ENCODE measurements at regions not wholly inside any gene's neighbourhood (a gene's known extent, or its start where the extent isn't known, plus 50 kb on each side); places are given as distances from the start of the nearest gene placed in this dataset.

DNA sequence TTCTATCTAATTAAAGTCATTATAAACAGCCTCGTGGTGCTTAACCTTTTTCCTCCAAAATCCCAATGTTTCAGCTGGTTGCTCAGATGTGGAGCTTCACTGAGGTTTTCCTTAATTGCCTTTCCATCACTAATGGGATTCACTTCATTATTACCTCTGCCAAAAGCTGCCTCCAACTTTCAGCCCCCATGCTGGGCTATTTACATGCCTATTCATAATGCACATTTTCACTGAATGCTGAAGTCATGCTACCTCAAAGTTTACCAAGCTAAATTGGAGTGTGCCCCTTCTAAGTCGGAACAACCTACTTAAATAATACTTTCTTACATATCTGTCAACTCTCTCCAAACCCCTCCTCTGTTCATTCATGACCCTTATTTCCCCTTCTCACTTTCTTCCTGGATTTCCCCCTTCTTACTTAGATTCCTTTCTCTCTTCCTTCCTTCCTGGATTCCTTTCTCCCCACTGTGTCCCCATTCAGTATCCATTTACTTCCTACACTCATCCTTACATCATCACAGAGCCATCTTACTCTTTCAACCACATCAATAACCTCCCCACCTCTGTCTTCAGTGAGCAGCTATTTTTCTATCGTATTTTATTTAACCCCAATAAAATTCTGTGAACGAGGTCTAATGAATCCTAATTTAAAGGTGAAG lies 887.3 kb upstream of the TENM4 start:
- H3K4me3 ChIP-seq (replicated peaks; ENCODE audit: low read depth, low read length), result no peak overlapping the region
- TF ChIP-seq, protein P1, sequence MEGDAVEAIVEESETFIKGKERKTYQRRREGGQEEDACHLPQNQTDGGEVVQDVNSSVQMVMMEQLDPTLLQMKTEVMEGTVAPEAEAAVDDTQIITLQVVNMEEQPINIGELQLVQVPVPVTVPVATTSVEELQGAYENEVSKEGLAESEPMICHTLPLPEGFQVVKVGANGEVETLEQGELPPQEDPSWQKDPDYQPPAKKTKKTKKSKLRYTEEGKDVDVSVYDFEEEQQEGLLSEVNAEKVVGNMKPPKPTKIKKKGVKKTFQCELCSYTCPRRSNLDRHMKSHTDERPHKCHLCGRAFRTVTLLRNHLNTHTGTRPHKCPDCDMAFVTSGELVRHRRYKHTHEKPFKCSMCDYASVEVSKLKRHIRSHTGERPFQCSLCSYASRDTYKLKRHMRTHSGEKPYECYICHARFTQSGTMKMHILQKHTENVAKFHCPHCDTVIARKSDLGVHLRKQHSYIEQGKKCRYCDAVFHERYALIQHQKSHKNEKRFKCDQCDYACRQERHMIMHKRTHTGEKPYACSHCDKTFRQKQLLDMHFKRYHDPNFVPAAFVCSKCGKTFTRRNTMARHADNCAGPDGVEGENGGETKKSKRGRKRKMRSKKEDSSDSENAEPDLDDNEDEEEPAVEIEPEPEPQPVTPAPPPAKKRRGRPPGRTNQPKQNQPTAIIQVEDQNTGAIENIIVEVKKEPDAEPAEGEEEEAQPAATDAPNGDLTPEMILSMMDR (IDR thresholded peaks at IDR 0.05; ENCODE audit: low read length, missing control alignments), result no peak

DNA sequence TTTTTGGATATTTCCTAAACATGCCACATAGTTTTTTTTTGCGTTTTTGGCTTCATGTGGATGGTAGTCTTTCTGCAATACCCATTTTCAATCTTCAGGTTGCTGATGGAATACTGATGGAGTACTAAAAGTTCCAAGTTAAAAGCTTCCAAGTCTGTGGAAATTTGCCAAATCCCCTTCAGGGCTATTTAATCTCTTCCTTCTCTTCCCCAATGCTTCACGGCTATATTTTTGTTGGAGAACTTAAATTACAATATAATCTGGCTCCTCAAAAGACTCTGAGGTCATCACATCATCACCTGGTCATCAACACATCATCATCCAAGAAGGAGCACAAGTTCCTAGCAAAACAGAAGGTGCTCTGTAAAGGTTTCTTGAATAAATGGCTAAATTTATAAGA lies 881.0 kb upstream of the TENM4 start:
- no peak for DNase-seq (ENCODE audit: low read depth)
- no peak overlapping the region for H3K4me3 ChIP-seq (replicated peaks; ENCODE audit: low read depth, low read length)
- TF ChIP-seq, protein P1 (IDR thresholded peaks at IDR 0.05; ENCODE audit: low read length, missing control alignments), result no peak

More for the DNA sequence above, 887.3 kb upstream of the TENM4 start:
- no peak for DNase-seq (ENCODE audit: low read depth)

DNA sequence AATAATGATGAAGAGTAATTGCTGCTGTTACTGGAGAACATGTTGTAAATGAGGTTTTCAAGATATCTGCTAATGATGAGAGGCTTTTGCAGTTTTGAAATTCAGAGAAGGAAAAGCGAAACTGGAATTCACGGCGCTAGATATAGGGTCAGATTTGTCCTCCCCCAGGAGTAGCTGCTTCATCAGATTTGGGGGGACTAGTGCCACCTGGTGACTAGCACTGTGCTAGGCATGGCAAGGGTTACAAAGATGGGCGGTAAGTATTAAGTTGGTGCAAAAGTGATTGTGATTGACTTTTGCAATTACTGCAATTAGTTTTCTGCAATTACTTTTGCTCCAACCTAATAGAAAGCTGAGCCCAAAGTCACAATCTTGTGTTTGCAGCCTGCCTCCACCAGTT lies 879.9 kb upstream of the TENM4 start:
- H3K4me3 ChIP-seq (replicated peaks; ENCODE audit: low read depth, low read length), result no peak overlapping the region
- no peak for DNase-seq (ENCODE audit: low read depth)
- TF ChIP-seq, protein P1 (IDR thresholded peaks at IDR 0.05; ENCODE audit: low read length, missing control alignments), result no peak

DNA sequence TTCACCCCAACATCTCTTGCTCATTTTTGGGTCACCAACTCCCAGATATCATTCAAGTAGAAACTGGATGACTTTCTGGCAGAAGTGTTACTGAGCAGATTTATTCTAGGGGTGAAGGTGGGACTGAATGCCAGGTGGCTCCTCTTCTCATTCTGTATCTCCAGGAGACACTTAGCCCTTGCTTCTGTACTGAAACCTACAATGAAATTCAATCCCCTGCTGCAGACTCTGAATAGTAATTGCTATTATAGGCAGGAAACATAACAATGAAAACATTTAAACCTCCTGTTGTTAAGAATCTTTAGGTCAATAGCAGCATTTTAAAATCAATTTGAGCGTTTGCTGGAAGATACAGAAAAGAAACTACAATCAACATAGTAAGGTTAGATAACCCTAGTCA lies 879.4 kb upstream of the TENM4 start:
- no peak overlapping the region for H3K4me3 ChIP-seq (replicated peaks; ENCODE audit: low read depth, low read length)
- no peak for DNase-seq (ENCODE audit: low read depth)
- TF ChIP-seq, protein P1 (IDR thresholded peaks at IDR 0.05; ENCODE audit: low read length, missing control alignments), result no peak

DNA sequence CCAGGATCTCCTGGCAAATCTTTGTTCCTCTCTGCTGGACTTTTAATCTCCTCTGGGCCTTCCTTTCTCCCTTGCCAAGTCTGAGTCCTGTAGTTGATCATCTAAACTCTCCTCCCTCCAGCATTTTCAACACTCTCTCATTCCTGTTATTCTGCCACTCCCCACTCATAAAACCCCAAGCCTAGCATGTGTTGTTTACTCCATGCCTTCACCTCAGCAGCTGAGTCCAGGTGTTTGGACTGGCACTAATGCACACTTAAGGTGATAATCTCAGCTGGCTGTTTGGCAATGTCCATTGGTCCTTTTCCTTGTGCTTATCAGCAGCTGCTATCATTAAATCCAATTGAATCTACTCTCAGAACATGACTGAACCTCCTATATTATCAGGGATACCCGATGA lies 876.8 kb upstream of the TENM4 start:
- H3K4me3 ChIP-seq (replicated peaks; ENCODE audit: low read depth, low read length), result no peak overlapping the region
- DNase-seq (ENCODE audit: low read depth), result no peak
- TF ChIP-seq, protein P1 (IDR thresholded peaks at IDR 0.05; ENCODE audit: low read length, missing control alignments), result no peak

DNA sequence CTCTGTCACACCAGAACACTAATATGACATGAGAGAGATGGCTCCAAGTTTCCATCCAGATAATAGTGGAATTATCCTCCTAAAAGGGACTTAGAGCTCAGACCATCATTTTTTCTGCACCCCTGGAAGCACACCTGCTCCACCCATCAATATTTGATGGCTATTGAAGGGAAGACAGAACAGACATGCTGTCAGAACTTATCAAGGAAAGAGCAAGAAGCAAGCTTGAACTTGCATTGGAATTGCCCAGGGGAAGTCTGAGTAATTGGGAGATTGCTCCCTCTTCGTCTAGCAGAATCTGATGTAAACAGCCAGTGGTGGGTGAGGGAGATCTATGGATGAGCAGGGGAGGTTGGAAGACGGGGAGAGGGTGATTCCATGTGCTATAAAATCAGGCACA lies 874.4 kb upstream of the TENM4 start:
- TF ChIP-seq, protein P1 (IDR thresholded peaks at IDR 0.05; ENCODE audit: low read length, missing control alignments), result no peak
- no peak overlapping the region for H3K4me3 ChIP-seq (replicated peaks; ENCODE audit: low read depth, low read length)
- no peak for DNase-seq (ENCODE audit: low read depth)

DNA sequence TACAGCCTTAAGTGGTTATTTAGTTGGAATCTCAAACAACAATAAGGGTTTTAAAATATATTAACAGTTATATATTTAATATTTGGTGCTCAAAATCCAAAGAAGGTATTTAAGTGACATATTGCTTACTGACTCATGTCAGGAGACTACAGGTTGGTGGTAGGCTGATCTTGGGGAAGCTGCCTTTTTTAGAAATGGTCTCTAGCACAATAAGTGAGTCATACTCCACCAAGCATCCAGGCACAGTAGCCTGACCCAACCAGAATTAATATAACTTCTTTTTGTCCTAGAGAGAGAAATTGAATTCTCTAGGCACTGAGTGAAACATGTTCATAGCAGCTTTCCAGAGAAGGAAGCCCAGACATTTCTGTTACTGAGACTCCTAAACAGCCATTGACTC lies 868.5 kb upstream of the TENM4 start:
- DNase-seq (ENCODE audit: low read depth), result no peak
- TF ChIP-seq, protein P1 (IDR thresholded peaks at IDR 0.05; ENCODE audit: low read length, missing control alignments), result no peak

More for the DNA sequence above, 868.5 kb upstream of the TENM4 start:
- H3K4me3 ChIP-seq (replicated peaks; ENCODE audit: low read depth, low read length), result no peak overlapping the region
